ENCODE measurements at regions not wholly inside any gene's neighbourhood (a gene's known extent, or its start where the extent isn't known, plus 50 kb on each side); places are given as distances from the start of the nearest gene placed in this dataset.

DNA sequence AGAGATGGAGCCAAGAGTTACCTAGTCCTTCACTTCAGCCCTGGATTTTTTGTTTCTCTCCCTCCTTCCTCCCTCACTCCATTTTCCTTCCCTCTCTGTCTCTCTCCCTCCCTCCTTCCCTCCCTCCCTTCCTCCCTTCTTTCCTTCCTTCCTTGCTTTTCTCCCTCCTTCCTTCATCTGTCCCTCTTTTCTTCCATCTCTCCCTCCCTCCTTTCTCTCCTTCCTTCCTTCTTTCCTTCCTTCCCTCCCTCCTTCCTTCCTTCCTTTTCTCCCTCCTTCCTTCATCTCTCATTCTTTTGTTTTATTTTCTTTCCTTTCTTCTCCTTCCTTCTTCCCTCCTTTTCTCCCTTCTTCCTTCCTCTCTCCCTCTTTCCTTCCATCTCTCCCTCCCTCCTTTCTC is 283.5 kb downstream of the MAF start:
- TF ChIP-seq, protein P1, sequence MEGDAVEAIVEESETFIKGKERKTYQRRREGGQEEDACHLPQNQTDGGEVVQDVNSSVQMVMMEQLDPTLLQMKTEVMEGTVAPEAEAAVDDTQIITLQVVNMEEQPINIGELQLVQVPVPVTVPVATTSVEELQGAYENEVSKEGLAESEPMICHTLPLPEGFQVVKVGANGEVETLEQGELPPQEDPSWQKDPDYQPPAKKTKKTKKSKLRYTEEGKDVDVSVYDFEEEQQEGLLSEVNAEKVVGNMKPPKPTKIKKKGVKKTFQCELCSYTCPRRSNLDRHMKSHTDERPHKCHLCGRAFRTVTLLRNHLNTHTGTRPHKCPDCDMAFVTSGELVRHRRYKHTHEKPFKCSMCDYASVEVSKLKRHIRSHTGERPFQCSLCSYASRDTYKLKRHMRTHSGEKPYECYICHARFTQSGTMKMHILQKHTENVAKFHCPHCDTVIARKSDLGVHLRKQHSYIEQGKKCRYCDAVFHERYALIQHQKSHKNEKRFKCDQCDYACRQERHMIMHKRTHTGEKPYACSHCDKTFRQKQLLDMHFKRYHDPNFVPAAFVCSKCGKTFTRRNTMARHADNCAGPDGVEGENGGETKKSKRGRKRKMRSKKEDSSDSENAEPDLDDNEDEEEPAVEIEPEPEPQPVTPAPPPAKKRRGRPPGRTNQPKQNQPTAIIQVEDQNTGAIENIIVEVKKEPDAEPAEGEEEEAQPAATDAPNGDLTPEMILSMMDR (IDR thresholded peaks at IDR 0.05), result no peak
- no peak for TF ChIP-seq POLR2A (IDR thresholded peaks at IDR 0.05)
